WTC11 (cell line): ENCODE measurements at regions not wholly inside any gene's neighbourhood (a gene's known extent, or its start where the extent isn't known, plus 50 kb on each side); places are given as distances from the start of the nearest gene placed in this dataset.
"Not testable (repeated sequence)": the region's sequence is repeated elsewhere in the genome, so short reads cannot be mapped to it uniquely, and the experiment has no call there.

ENCODE experiments used
- ELF4 ChIP-seq: sonication (generic); formaldehyde crosslinking; IDR thresholded peaks from 2 replicates; pipeline ENCODE4 v1.8.1; 2022; ENCODE audit warnings: low read depth, mild to moderate bottlenecking, moderate library complexity, missing genetic modification reagents
- ESRRA ChIP-seq: sonication (generic); formaldehyde crosslinking; IDR thresholded peaks from 2 replicates; pipeline ENCODE4 v1.8.1; 2022; ENCODE audit warnings: mild to moderate bottlenecking, missing genetic modification reagents, borderline replicate concordance
- GRHL2 ChIP-seq: fragments of 250-450 bp; sonication (Bioruptor Pico); IDR thresholded peaks from 2 replicates; pipeline ENCODE4 v1.8.0; 2022; ENCODE audit warnings: mild to moderate bottlenecking, moderate library complexity; ENCODE audit not compliant: insufficient replicate concordance, severe bottlenecking
- NR3C1 ChIP-seq: sonication (generic); formaldehyde crosslinking; conservative IDR thresholded peaks from 2 replicates; pipeline ENCODE4 v1.8.1; 2023; ENCODE audit warnings: low read depth, mild to moderate bottlenecking, missing genetic modification reagents
- TEAD4 ChIP-seq: sonication (generic); formaldehyde crosslinking; IDR thresholded peaks from 2 replicates; pipeline ENCODE4 v1.8.0; 2022; ENCODE audit warnings: mild to moderate bottlenecking, missing genetic modification reagents
- ZNF138 ChIP-seq: sonication (generic); formaldehyde crosslinking; conservative IDR thresholded peaks from 2 replicates; pipeline ENCODE4 v1.8.1; 2022; ENCODE audit warnings: mild to moderate bottlenecking, moderate library complexity, missing genetic modification reagents
- ZNF317 ChIP-seq: sonication (generic); formaldehyde crosslinking; IDR thresholded peaks from 2 replicates; pipeline ENCODE4 v1.8.1; 2023; ENCODE audit warnings: low read depth, mild to moderate bottlenecking, moderate library complexity, missing genetic modification reagents, borderline replicate concordance
- ZNF396 ChIP-seq: fragments of 250-450 bp; sonication (Bioruptor Pico); IDR thresholded peaks from 2 replicates; pipeline ENCODE4 v1.8.0; 2021; ENCODE audit warnings: mild to moderate bottlenecking, moderate library complexity, borderline replicate concordance
- TF ChIP-seq, protein P1 (sequence below): fragments of 200-600 bp; IDR thresholded peaks from 2 replicates; pipeline ENCODE4 v1.8.0; 2022; ENCODE audit warnings: antibody characterized with exemption
- TF ChIP-seq, protein P2 (sequence below): sonication (generic); formaldehyde crosslinking; IDR thresholded peaks from 2 replicates; pipeline ENCODE4 v1.8.1; 2023; ENCODE audit warnings: mild to moderate bottlenecking, missing genetic modification reagents, moderate library complexity
- TF ChIP-seq, protein P3 (sequence below): sonication (generic); formaldehyde crosslinking; IDR thresholded peaks from 2 replicates; pipeline ENCODE4 v1.8.1; 2022; ENCODE audit warnings: missing genetic modification reagents, borderline replicate concordance
- TF ChIP-seq, protein P4 (sequence below): sonication (generic); formaldehyde crosslinking; conservative IDR thresholded peaks from 2 replicates; pipeline ENCODE4 v1.8.1; 2022; ENCODE audit warnings: mild to moderate bottlenecking, missing genetic modification reagents
- TF ChIP-seq, protein P5 (sequence below): sonication (generic); formaldehyde crosslinking; IDR thresholded peaks from 2 replicates; pipeline ENCODE4 v1.8.1; 2022; ENCODE audit warnings: low read depth, missing genetic modification reagents, borderline replicate concordance
- TF ChIP-seq, protein P6 (sequence below): sonication (generic); formaldehyde crosslinking; IDR thresholded peaks from 2 replicates; pipeline ENCODE4 v1.8.1; 2023; ENCODE audit warnings: mild to moderate bottlenecking, missing genetic modification reagents

DNA sequence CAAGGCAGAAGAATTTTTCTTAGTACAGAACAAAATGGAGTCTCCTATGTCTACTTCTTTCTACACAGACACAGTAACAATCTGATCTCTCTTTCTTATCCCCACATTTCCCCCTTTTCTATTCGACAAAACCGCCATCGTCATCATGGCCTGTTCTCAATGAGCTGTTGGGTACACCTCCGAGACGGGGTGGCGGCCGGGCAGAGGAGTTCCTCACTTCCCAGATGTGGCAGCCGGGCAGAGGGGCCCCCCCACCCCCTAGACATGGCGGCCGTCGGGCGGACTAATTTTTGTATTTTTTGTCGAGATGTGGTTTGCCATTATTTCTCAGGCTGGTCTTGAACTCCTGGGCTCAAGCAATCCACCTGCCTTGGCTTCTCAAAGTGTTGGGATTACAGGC lies 198.4 kb upstream of the PELI2 start:
- TF ChIP-seq, protein P1, sequence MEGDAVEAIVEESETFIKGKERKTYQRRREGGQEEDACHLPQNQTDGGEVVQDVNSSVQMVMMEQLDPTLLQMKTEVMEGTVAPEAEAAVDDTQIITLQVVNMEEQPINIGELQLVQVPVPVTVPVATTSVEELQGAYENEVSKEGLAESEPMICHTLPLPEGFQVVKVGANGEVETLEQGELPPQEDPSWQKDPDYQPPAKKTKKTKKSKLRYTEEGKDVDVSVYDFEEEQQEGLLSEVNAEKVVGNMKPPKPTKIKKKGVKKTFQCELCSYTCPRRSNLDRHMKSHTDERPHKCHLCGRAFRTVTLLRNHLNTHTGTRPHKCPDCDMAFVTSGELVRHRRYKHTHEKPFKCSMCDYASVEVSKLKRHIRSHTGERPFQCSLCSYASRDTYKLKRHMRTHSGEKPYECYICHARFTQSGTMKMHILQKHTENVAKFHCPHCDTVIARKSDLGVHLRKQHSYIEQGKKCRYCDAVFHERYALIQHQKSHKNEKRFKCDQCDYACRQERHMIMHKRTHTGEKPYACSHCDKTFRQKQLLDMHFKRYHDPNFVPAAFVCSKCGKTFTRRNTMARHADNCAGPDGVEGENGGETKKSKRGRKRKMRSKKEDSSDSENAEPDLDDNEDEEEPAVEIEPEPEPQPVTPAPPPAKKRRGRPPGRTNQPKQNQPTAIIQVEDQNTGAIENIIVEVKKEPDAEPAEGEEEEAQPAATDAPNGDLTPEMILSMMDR, result not testable (repeated sequence)
- TF ChIP-seq ESRRA; ELF4; ZNF396 (CRISPR knock-in tag); GRHL2 (CRISPR knock-in tag); NR3C1 (CRISPR knock-in tag); ZNF317 (CRISPR knock-in tag); ZNF138 (CRISPR knock-in tag); TEAD4: not testable (repeated sequence)
- TF ChIP-seq, protein P2, sequence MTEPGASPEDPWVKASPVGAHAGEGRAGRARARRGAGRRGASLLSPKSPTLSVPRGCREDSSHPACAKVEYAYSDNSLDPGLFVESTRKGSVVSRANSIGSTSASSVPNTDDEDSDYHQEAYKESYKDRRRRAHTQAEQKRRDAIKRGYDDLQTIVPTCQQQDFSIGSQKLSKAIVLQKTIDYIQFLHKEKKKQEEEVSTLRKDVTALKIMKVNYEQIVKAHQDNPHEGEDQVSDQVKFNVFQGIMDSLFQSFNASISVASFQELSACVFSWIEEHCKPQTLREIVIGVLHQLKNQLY (CRISPR knock-in tag), result not testable (repeated sequence)
- TF ChIP-seq, protein P3, sequence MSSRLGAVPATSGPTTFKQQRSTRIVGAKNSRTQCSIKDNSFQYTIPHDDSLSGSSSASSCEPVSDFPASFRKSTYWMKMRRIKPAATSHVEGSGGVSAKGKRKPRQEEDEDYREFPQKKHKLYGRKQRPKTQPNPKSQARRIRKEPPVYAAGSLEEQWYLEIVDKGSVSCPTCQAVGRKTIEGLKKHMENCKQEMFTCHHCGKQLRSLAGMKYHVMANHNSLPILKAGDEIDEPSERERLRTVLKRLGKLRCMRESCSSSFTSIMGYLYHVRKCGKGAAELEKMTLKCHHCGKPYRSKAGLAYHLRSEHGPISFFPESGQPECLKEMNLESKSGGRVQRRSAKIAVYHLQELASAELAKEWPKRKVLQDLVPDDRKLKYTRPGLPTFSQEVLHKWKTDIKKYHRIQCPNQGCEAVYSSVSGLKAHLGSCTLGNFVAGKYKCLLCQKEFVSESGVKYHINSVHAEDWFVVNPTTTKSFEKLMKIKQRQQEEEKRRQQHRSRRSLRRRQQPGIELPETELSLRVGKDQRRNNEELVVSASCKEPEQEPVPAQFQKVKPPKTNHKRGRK (CRISPR knock-in tag), result not testable (repeated sequence)
- TF ChIP-seq, protein P4, sequence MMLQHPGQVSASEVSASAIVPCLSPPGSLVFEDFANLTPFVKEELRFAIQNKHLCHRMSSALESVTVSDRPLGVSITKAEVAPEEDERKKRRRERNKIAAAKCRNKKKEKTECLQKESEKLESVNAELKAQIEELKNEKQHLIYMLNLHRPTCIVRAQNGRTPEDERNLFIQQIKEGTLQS (CRISPR knock-in tag), result not testable (repeated sequence)
- TF ChIP-seq, protein P5, sequence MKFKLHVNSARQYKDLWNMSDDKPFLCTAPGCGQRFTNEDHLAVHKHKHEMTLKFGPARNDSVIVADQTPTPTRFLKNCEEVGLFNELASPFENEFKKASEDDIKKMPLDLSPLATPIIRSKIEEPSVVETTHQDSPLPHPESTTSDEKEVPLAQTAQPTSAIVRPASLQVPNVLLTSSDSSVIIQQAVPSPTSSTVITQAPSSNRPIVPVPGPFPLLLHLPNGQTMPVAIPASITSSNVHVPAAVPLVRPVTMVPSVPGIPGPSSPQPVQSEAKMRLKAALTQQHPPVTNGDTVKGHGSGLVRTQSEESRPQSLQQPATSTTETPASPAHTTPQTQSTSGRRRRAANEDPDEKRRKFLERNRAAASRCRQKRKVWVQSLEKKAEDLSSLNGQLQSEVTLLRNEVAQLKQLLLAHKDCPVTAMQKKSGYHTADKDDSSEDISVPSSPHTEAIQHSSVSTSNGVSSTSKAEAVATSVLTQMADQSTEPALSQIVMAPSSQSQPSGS (CRISPR knock-in tag), result not testable (repeated sequence)
- TF ChIP-seq, protein P6, sequence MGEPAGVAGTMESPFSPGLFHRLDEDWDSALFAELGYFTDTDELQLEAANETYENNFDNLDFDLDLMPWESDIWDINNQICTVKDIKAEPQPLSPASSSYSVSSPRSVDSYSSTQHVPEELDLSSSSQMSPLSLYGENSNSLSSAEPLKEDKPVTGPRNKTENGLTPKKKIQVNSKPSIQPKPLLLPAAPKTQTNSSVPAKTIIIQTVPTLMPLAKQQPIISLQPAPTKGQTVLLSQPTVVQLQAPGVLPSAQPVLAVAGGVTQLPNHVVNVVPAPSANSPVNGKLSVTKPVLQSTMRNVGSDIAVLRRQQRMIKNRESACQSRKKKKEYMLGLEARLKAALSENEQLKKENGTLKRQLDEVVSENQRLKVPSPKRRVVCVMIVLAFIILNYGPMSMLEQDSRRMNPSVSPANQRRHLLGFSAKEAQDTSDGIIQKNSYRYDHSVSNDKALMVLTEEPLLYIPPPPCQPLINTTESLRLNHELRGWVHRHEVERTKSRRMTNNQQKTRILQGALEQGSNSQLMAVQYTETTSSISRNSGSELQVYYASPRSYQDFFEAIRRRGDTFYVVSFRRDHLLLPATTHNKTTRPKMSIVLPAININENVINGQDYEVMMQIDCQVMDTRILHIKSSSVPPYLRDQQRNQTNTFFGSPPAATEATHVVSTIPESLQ, result not testable (repeated sequence)
